GM12878 (cell line): ENCODE measurements at regions not wholly inside any gene's neighbourhood (a gene's known extent, or its start where the extent isn't known, plus 50 kb on each side); places are given as distances from the start of the nearest gene placed in this dataset.

ENCODE experiments used
- ATAC-seq: fragments of 200-7000 bp; cut with Tn5 transposase; 3 replicates; pipeline ENCODE4 v1.9.1; 2020; ENCODE audit warnings: mild to moderate bottlenecking, moderate library complexity
- BruUV-seq: library from RNA; stranded (reverse); fragments of 400-500 nt; replicated peaks from 2 replicates; lab custom pipeline; 2021; lab: Mats Ljungman, UMichigan
- CTCF ChIA-PET: fragments of 300-600 bp; sonication (Branson Sonifier 250); formaldehyde crosslinking; extraction: SDS; loops from one replicate; lab custom pipeline; 2021; ENCODE audit warnings: inconsistent platforms; lab: Yijun Ruan, JAX
- POLR2A ChIA-PET: fragments of 350-600 bp; formaldehyde crosslinking; extraction: SDS; loops from one replicate; lab custom pipeline; 2021; ENCODE audit warnings: inconsistent platforms; lab: Charles Lee
- RAD21 ChIA-PET: fragments of 300-600 bp; sonication (Branson Sonifier 250); formaldehyde crosslinking; loops from one replicate; lab custom pipeline; 2023; ENCODE audit warnings: antibody characterized with exemption; ENCODE audit not compliant: unreplicated experiment; lab: Charles Lee
- SMC1A ChIA-PET: fragments of 300-600 bp; sonication (Branson Sonifier 250); formaldehyde crosslinking; loops from one replicate; lab custom pipeline; 2023; ENCODE audit not compliant: unreplicated experiment, uncharacterized antibody; lab: Charles Lee
- DNase-seq: peaks from one replicate; pipeline ENCODE4 v3.0.0-alpha.2; 2011; ENCODE audit warnings: low read depth, low spot score
- FAIRE-seq: peaks from 3 replicates; lab custom pipeline; 2011; peaks lifted over from hg19 to GRCh38; lab: Jason Lieb, UNC
- H2AFZ ChIP-seq: 2 replicates; pipeline ENCODE4 v1.6.0; 2011; ENCODE audit warnings: low read depth, low read length, control low read depth; ENCODE audit not compliant: control insufficient read depth
- H3K27ac ChIP-seq: 2 replicates; pipeline ENCODE4 v1.5.1; 2011; ENCODE audit warnings: control low read depth; ENCODE audit not compliant: control insufficient read depth, insufficient read depth
- H3K27me3 ChIP-seq, 2 experiments: replicated peaks in 1 of 2; 2 replicates each; pipeline versions ENCODE4 v1.6.0 to v1.6.1; 2011; ENCODE audit warnings: low read length in 1 of 2; ENCODE audit not compliant: control insufficient read depth in 2 of 2, insufficient read depth in 2 of 2
- H3K36me3 ChIP-seq, 2 experiments: 2 replicates each; pipeline ENCODE4 v1.5.1; 2011; ENCODE audit warnings: low read length in 1 of 2; ENCODE audit not compliant: control insufficient read depth in 2 of 2, insufficient read depth in 2 of 2
- H3K4me1 ChIP-seq: 2 replicates; pipeline ENCODE4 v1.6.1; 2011; ENCODE audit warnings: mild to moderate bottlenecking, low read length, moderate library complexity, mixed read lengths; ENCODE audit not compliant: control insufficient read depth, insufficient read depth
- H3K4me2 ChIP-seq: 2 replicates; pipeline ENCODE4 v1.6.0; 2011; ENCODE audit warnings: control low read depth; ENCODE audit not compliant: control insufficient read depth, insufficient read depth
- H3K4me3 ChIP-seq: fragments of 200-600 bp; sonication (generic); 2 replicates; pipeline ENCODE4 v1.5.1; 2016
- H3K79me2 ChIP-seq: 2 replicates; pipeline ENCODE4 v1.6.0; 2011; ENCODE audit warnings: low read length; ENCODE audit not compliant: control insufficient read depth, insufficient read depth
- H3K9ac ChIP-seq: 2 replicates; pipeline ENCODE4 v1.8.0; 2011; ENCODE audit warnings: low read length, control low read depth, mixed read lengths; ENCODE audit not compliant: control insufficient read depth, insufficient read depth
- H3K9me3 ChIP-seq: replicated peaks from 3 replicates; pipeline ENCODE4 v1.5.1; 2011; ENCODE audit warnings: mild to moderate bottlenecking, low read length; ENCODE audit not compliant: control insufficient read depth, insufficient read depth
- H4K20me1 ChIP-seq: 2 replicates; pipeline ENCODE4 v1.6.0; 2011; ENCODE audit not compliant: control insufficient read depth, insufficient read depth
- BMI1 ChIP-seq: fragments of 450-650 bp; IDR thresholded peaks from 2 replicates; pipeline ENCODE4 v1.6.1; 2016; ENCODE audit warnings: mild to moderate bottlenecking, moderate library complexity, borderline replicate concordance
- CEBPB ChIP-seq, 2 experiments: fragments of 150-350 bp in 1 of 2; IDR thresholded peaks; 2 replicates each; pipeline ENCODE4 v1.6.1; 2012 to 2014; ENCODE audit warnings: low read depth in 2 of 2, low read length in 2 of 2, borderline replicate concordance in 1 of 2, inconsistent platforms in 1 of 2
- ESRRA ChIP-seq: IDR thresholded peaks from 2 replicates; pipeline ENCODE4 v1.6.1; 2012; ENCODE audit warnings: mild to moderate bottlenecking, low read length, improper control_type of control experiment
- IRF4 ChIP-seq: IDR thresholded peaks from 2 replicates; pipeline ENCODE4 v1.6.1; 2011; ENCODE audit warnings: low read depth, low read length
- NFYA ChIP-seq: IDR thresholded peaks from 2 replicates; pipeline ENCODE4 v1.6.1; 2011; ENCODE audit warnings: low read depth, mild to moderate bottlenecking, low read length, improper control_type of control experiment, borderline replicate concordance
- NRF1 ChIP-seq: conservative IDR thresholded peaks from 2 replicates; pipeline ENCODE4 v1.6.1; 2011; ENCODE audit warnings: mild to moderate bottlenecking, low read depth, low read length, improper control_type of control experiment
- PML ChIP-seq: IDR thresholded peaks from 2 replicates; pipeline ENCODE4 v1.6.1; 2012; ENCODE audit warnings: low read length, inconsistent platforms
- POU2F2 ChIP-seq: IDR thresholded peaks from 3 replicates; pipeline ENCODE4 v1.6.1; 2011; ENCODE audit warnings: low read depth, mild to moderate bottlenecking, low read length, borderline replicate concordance
- RAD21 ChIP-seq: IDR thresholded peaks from 2 replicates; pipeline ENCODE4 v1.6.1; 2011; ENCODE audit warnings: mild to moderate bottlenecking, low read depth, low read length, moderate library complexity; ENCODE audit not compliant: insufficient read depth
- RB1 ChIP-seq: fragments of 450-650 bp; formaldehyde crosslinking; IDR thresholded peaks from 2 replicates; pipeline ENCODE4 v1.6.1; 2017; ENCODE audit warnings: mild to moderate bottlenecking, borderline replicate concordance
- SMAD5 ChIP-seq: IDR thresholded peaks from 2 replicates; pipeline ENCODE4 v1.6.1; 2016; ENCODE audit warnings: antibody characterized with exemption, low read depth
- TCF7 ChIP-seq: IDR thresholded peaks from 2 replicates; pipeline ENCODE4 v1.6.1; 2014; ENCODE audit warnings: antibody characterized with exemption, borderline replicate concordance
- ZNF207 ChIP-seq: fragments of 450-650 bp; IDR thresholded peaks from 2 replicates; pipeline ENCODE4 v1.6.1; 2014; ENCODE audit warnings: antibody characterized with exemption, mild to moderate bottlenecking, borderline replicate concordance
- ZNF622 ChIP-seq: fragments of 450-650 bp; IDR thresholded peaks from 2 replicates; pipeline ENCODE4 v1.6.1; 2017; ENCODE audit warnings: mild to moderate bottlenecking, inconsistent platforms
- WGBS: methylation state at CpG from one replicate; pipeline ENCODE4 v1.1.6; 2016; ENCODE audit warnings: low lambda C conversion rate; ENCODE audit not compliant: insufficient replicate concordance, insufficient coverage; ENCODE audit errors: missing lambda C conversion rate; 5-methylcytosine and 5-hydroxymethylcytosine counted together
- in situ Hi-C: fragments of 300-500 bp; cut with MboI; formaldehyde crosslinking; loops from 9 replicates; pipeline ENCODE4 v1.14.3; 2018; ENCODE audit warnings: mixed read lengths
- intact Hi-C: fragments of 100-400 bp; cut with micrococcal nuclease; formaldehyde crosslinking; loops from one replicate; pipeline ENCODE4 v1.14.2; 2022; ENCODE audit not compliant: unreplicated experiment
- TF ChIP-seq, protein P1 (sequence below): fragments of 450-650 bp; formaldehyde crosslinking; IDR thresholded peaks from 2 replicates; pipeline ENCODE4 v1.4.0; 2020; ENCODE audit warnings: mild to moderate bottlenecking, moderate library complexity

DNA sequence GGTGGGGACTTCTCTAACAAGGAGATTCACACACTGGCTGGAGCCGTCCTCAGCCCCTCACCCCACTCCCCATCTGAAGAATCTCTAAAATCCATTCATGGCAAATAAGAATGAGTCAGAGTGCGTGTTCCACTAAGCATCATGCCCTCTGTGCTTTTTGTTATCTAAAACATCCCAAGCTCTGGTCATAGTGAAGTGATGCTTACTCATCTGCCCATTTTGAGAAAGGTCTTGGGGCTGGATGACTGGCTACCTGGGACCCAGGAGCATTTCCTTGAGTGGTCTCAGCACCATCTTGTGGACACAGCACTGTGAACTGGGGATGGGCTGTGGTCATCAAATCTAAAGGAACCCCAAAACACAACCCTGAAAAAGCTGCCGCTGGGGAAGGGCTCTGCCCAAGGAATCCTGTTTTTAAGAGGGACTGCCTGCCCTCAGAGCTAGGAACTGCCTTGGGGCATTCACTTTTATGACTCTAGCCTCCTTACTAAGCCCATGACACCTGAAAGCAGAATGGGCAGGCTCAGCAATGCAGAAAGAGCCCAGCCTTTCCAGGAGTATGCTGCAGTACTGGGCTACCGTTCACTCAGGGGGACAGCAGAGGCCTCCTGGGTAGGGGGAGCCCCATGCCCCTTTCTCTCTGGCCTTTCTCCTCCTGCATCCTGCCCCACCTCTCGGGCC is 53.5 kb downstream of the ZBTB38 start:
- no peak overlapping the region for H3K4me3 ChIP-seq
- POLR2A ChIA-PET, result interaction anchor here (0.9 kb wide), 1 partner anchor 10 kb away, joined by 3 read pairs; no protein-coding TSS in a partner anchor
- H3K4me1 ChIP-seq, result peaks cover 7% of the 10 kb centered on the region
- RAD21 ChIA-PET, result interaction anchor here (1.2 to 1.6 kb wide), 2 partner anchors 61 to 110 kb away, joined by 3 to 4 read pairs; no protein-coding TSS in a partner anchor
- peaks cover 16 to 46% of the 10 kb centered on the region in 2 experiments for H3K36me3 ChIP-seq
- no peak overlapping the region for H2AFZ ChIP-seq
- H3K9ac ChIP-seq, result no peak overlapping the region
- FAIRE-seq, result no peak
- no peak for TF ChIP-seq POU2F2
- TF ChIP-seq NRF1, result no peak
- TF ChIP-seq, protein P1, sequence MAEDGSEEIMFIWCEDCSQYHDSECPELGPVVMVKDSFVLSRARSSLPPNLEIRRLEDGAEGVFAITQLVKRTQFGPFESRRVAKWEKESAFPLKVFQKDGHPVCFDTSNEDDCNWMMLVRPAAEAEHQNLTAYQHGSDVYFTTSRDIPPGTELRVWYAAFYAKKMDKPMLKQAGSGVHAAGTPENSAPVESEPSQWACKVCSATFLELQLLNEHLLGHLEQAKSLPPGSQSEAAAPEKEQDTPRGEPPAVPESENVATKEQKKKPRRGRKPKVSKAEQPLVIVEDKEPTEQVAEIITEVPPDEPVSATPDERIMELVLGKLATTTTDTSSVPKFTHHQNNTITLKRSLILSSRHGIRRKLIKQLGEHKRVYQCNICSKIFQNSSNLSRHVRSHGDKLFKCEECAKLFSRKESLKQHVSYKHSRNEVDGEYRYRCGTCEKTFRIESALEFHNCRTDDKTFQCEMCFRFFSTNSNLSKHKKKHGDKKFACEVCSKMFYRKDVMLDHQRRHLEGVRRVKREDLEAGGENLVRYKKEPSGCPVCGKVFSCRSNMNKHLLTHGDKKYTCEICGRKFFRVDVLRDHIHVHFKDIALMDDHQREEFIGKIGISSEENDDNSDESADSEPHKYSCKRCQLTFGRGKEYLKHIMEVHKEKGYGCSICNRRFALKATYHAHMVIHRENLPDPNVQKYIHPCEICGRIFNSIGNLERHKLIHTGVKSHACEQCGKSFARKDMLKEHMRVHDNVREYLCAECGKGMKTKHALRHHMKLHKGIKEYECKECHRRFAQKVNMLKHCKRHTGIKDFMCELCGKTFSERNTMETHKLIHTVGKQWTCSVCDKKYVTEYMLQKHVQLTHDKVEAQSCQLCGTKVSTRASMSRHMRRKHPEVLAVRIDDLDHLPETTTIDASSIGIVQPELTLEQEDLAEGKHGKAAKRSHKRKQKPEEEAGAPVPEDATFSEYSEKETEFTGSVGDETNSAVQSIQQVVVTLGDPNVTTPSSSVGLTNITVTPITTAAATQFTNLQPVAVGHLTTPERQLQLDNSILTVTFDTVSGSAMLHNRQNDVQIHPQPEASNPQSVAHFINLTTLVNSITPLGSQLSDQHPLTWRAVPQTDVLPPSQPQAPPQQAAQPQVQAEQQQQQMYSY (CRISPR knock-in tag), result no peak
- TF ChIP-seq RB1, result no peak
- TF ChIP-seq PML, result no peak
- no peak for TF ChIP-seq SMAD5
- no peak for TF ChIP-seq IRF4
- no peak for TF ChIP-seq RAD21
- no peak for TF ChIP-seq TCF7
- no peak for TF ChIP-seq CEBPB (IDR thresholded peaks at IDR 0.05; ENCODE audit: borderline replicate concordance in 1 of 2, low read depth in 2 of 2, low read length in 2 of 2)
- no peak for TF ChIP-seq NFYA
- TF ChIP-seq ZNF622, result no peak
- TF ChIP-seq ZNF207, result no peak
- TF ChIP-seq ESRRA, result no peak
- TF ChIP-seq BMI1, result no peak
- TF ChIP-seq, all 136 proteins: peak for 0
- BruUV-seq, result no TSS peak
- intact Hi-C loops (no loop called here), in situ Hi-C loops (no loop called here)
- peaks cover 3% of the 10 kb centered on the region; the same call in 1 of the 2 replicates for H4K20me1 ChIP-seq
- ATAC-seq, result peak; percentile 20; the same call in 1 of the 3 replicates
- no peaks in the 10 kb centered on the region for H3K27me3 ChIP-seq
- CTCF ChIA-PET, result interaction anchor here (1.0 to 3.0 kb wide), 6 partner anchors 10 to 60 kb away, joined by 3 to 13 read pairs (median 6); no protein-coding TSS in a partner anchor
- SMC1A ChIA-PET, result interaction anchor here (1.4 to 8.5 kb wide), 4 partner anchors 10 to 61 kb away, joined by 3 to 62 read pairs (median 23); no protein-coding TSS in a partner anchor
- H3K79me2 ChIP-seq, result peaks cover 62% of the 10 kb centered on the region
- WGBS, result 85% methylated on average over 5 of the region's 5 CpGs
- no peak overlapping the region for H3K27ac ChIP-seq
- H3K9me3 ChIP-seq, result no peaks in the 10 kb centered on the region; the same call in 2 of the 3 replicates
- no peak overlapping the region for H3K4me2 ChIP-seq
- DNase-seq, result no peak
